ENCODE measurements at regions not wholly inside any gene's neighbourhood (a gene's known extent, or its start where the extent isn't known, plus 50 kb on each side); places are given as distances from the start of the nearest gene placed in this dataset.

DNA sequence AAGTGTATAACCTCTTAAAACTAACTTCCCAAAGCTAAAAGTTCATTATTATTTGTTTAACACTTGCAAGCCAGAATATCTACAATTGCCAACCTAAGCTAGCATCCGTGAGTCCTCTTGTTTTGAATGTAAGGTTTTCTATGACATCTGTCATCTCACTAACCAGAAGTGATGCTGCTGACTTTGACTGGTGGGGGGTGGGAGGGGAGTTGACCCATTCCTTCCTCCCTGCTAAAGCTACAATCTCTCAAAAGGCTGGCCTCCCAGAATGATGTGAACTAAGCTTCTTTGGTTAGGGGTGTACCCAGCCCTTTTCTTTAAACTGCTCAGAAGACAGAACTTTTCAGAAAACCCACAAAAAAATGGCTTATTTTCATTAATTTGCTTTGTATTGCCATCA is 280.6 kb downstream of the ZEB2 start:
- Histone ChIP-seq H3K27ac (ENCODE audit: low read length) (no peak overlapping the region), H3K9me3 (ENCODE audit: control insufficient read depth, low read depth, low read length) (no peaks in the 10 kb centered on the region), H3K27me3 (ENCODE audit: control insufficient read depth, insufficient read depth, low read length) (no peaks in the 10 kb centered on the region), H3K9ac (ENCODE audit: low read length) (no peak overlapping the region), H3K4me3 (ENCODE audit: low read length) (no peak overlapping the region), H3K4me1 (ENCODE audit: control insufficient read depth, low read depth, low read length) (peaks cover 33% of the 10 kb centered on the region), H3K36me3 (ENCODE audit: control insufficient read depth, low read depth, low read length) (no peaks in the 10 kb centered on the region)

DNA sequence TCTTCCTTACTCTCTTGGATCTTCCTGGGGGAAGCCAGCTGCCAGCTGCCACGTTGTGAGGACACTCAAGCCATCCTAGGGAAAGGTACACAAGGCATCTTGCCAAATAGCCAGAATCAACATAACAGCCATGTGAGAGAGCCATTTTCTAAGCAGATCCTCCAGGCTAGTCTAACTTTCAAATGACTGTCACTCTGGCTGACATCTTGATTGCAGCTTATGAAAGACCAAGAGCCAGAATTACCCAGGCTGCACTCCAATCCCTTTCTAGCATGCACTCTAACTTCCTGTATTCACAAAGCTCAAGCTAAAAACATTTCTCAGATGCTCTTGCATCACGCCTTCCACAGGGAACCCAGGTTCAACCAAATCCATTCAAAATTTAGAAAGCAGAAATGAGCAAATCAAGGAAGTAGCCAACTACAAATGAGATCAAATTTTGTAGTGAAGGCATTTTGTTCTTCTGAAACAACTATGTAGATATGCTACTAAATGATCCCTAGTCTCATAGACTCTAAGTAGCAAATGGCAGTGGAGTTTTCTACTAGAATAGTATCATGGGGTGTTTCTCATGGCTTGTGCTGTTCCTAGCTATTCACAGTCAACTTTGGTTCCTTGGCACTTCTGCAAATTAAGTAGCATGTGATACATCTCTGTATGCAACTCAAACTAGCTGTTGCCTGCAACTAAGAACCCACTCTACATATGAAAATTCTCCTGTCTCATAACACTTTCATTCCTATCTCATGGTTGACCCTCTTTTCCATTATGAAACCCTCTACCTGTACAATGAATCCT is 281.9 kb downstream of the ZEB2 start:
- Histone ChIP-seq H3K4me1 (ENCODE audit: control insufficient read depth, low read depth, low read length) (peaks cover 36% of the 10 kb centered on the region), H3K27me3 (ENCODE audit: control insufficient read depth, insufficient read depth, low read length) (no peaks in the 10 kb centered on the region), H3K27ac (ENCODE audit: low read length) (no peak overlapping the region), H3K4me3 (ENCODE audit: low read length) (no peak overlapping the region), H3K9ac (ENCODE audit: low read length) (no peak overlapping the region), H3K36me3 (ENCODE audit: control insufficient read depth, low read depth, low read length) (no peaks in the 10 kb centered on the region), H3K9me3 (ENCODE audit: control insufficient read depth, low read depth, low read length) (no peaks in the 10 kb centered on the region)

DNA sequence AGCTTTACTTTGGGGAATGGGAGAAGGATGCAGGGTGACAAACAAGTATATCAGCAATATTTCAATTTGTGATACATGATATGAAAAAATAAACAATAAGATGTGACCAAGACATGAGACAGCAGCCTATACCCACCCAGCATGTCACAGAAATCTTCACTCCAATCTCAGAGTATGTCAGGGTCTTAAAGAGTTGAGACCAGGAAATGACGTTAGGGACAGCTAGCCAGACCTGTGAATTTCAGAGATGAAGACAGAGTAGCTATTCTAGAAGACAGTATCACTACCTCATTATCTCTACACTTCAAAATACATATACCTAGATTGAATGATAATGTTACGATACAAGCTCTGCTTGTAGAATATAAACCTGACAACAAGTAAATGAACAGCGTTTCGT is 282.8 kb downstream of the ZEB2 start:
- Histone ChIP-seq H3K27ac (ENCODE audit: low read length) (no peak overlapping the region), H3K4me1 (ENCODE audit: control insufficient read depth, low read depth, low read length) (peaks cover 36% of the 10 kb centered on the region), H3K27me3 (ENCODE audit: control insufficient read depth, insufficient read depth, low read length) (no peaks in the 10 kb centered on the region)

DNA sequence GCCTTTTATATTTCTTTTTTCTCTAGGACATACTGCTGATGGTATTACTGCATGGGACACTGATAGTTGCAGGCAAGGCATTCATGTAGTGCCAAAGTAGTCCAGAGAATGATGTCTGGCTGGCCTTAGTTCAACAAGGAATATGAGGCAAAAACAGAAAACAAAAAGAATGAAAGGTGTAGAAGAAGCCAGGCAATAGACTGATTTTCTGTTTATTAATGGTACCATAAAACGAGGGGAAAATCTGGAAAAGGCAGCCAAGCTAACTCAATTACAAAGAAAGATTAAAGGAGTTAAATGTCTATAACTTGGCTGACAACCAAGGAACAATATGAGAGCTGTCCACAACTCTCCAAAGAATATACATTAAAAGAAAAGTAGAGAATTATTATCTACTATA is 284.9 kb downstream of the ZEB2 start:
- Histone ChIP-seq H3K9me3 (ENCODE audit: control insufficient read depth, low read depth, low read length) (no peaks in the 10 kb centered on the region), H3K27ac (ENCODE audit: low read length) (no peak overlapping the region), H3K9ac (ENCODE audit: low read length) (no peak overlapping the region), H3K4me1 (ENCODE audit: control insufficient read depth, low read depth, low read length) (peaks cover 39% of the 10 kb centered on the region), H3K36me3 (ENCODE audit: control insufficient read depth, low read depth, low read length) (no peaks in the 10 kb centered on the region), H3K27me3 (ENCODE audit: control insufficient read depth, insufficient read depth, low read length) (no peaks in the 10 kb centered on the region), H3K4me3 (ENCODE audit: low read length) (no peak overlapping the region)

More for the DNA sequence above, 282.8 kb downstream of the ZEB2 start:
- no peak overlapping the region for H3K4me3 ChIP-seq (ENCODE audit: low read length)
- no peak overlapping the region for H3K9ac ChIP-seq (ENCODE audit: low read length)
- H3K9me3 ChIP-seq (ENCODE audit: control insufficient read depth, low read depth, low read length) = no peaks in the 10 kb centered on the region
- H3K36me3 ChIP-seq (ENCODE audit: control insufficient read depth, low read depth, low read length) = no peaks in the 10 kb centered on the region

DNA sequence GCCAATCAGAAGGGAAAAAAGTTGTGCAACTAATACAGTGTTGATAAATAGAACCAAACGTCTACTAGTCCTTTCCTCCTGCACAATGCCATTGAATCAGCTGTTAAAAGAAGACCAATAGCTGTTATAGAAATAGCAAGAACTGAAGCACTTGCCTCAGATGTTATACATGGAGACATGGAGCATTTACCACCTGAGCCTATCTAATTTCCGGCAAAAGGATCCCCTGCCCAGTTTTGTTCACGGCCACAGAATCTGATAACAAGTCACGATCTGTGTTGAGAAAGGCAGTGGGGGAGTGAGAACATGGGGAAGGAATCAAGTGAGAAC is 285.4 kb downstream of the ZEB2 start:
- Histone ChIP-seq H3K4me3 (ENCODE audit: low read length) (no peak overlapping the region), H3K4me1 (ENCODE audit: control insufficient read depth, low read depth, low read length) (peaks cover 37% of the 10 kb centered on the region)

DNA sequence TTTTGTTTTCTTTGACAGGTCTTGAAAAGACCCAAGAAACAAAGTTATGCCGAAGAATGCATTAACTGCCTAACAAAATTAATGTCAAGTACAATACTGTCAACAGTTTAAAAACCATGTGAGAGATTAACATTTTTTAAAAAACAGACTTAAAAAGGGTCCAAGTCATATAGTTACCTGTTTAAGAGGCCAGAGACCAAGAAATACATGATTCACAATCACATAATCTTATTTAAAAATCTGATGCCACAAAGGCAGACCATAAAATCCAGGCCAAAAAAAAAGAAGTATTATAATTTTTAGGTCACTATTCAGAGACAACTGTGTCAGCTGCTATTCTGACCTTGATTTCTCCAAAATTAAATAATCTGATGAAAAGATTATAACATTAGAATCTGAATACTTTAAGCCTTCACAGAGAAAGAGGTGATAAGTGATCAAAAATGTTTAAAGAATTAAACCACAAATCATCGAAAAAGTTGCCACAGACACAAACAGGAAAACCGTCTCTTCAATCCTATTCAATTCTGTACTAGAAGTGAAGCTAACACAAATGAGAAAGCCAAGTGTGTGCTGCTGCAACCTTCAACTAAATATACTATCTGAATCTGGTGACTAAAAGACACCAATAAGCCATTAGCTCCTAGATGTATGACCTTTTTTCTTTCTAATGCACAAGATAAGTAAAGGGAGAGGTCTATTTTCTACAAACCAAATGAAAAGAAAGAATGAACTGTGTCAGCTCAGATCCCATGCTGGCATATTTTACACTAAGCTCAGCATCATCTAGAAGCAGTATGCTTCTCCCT is 286.0 kb downstream of the ZEB2 start:
- no peaks in the 10 kb centered on the region for H3K36me3 ChIP-seq (ENCODE audit: control insufficient read depth, low read depth, low read length)
- no peak overlapping the region for H3K9ac ChIP-seq (ENCODE audit: low read length)
- no peak overlapping the region for H3K27ac ChIP-seq (ENCODE audit: low read length)
- no peaks in the 10 kb centered on the region for H3K9me3 ChIP-seq (ENCODE audit: control insufficient read depth, low read depth, low read length)
- peaks cover 32% of the 10 kb centered on the region for H3K4me1 ChIP-seq (ENCODE audit: control insufficient read depth, low read depth, low read length)
- H3K27me3 ChIP-seq (ENCODE audit: control insufficient read depth, insufficient read depth, low read length) = no peaks in the 10 kb centered on the region
- H3K4me3 ChIP-seq (ENCODE audit: low read length) = no peak overlapping the region

More for the DNA sequence above, 285.4 kb downstream of the ZEB2 start:
- H3K36me3 ChIP-seq (ENCODE audit: control insufficient read depth, low read depth, low read length) = no peaks in the 10 kb centered on the region
- no peaks in the 10 kb centered on the region for H3K9me3 ChIP-seq (ENCODE audit: control insufficient read depth, low read depth, low read length)
- no peak overlapping the region for H3K27ac ChIP-seq (ENCODE audit: low read length)
- H3K9ac ChIP-seq (ENCODE audit: low read length) = no peak overlapping the region
- H3K27me3 ChIP-seq (ENCODE audit: control insufficient read depth, insufficient read depth, low read length) = no peaks in the 10 kb centered on the region

DNA sequence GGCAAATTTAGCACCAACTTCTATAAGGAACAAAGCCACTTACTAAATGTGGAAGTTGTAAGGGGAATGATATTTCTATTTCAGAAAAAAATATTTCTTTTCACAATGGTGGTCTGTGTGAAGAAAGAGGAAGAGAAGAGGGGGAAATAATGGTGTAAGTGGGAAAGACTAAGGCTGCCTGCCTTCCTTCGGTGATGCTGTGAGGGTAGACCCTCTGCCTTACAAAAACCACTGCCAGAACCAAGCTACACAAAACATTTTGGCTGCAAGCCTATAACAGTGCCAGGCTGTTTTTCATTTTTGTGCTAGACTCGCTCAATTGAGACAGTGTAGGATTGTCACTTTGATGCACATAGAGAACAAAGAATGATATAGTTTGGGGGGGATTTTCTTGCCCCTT is 286.6 kb downstream of the ZEB2 start:
- Histone ChIP-seq H3K4me3 (ENCODE audit: low read length) (no peak overlapping the region), H3K9ac (ENCODE audit: low read length) (no peak overlapping the region), H3K27ac (ENCODE audit: low read length) (no peak overlapping the region), H3K9me3 (ENCODE audit: control insufficient read depth, low read depth, low read length) (no peaks in the 10 kb centered on the region), H3K4me1 (ENCODE audit: control insufficient read depth, low read depth, low read length) (peaks cover 32% of the 10 kb centered on the region), H3K36me3 (ENCODE audit: control insufficient read depth, low read depth, low read length) (no peaks in the 10 kb centered on the region), H3K27me3 (ENCODE audit: control insufficient read depth, insufficient read depth, low read length) (no peaks in the 10 kb centered on the region)

DNA sequence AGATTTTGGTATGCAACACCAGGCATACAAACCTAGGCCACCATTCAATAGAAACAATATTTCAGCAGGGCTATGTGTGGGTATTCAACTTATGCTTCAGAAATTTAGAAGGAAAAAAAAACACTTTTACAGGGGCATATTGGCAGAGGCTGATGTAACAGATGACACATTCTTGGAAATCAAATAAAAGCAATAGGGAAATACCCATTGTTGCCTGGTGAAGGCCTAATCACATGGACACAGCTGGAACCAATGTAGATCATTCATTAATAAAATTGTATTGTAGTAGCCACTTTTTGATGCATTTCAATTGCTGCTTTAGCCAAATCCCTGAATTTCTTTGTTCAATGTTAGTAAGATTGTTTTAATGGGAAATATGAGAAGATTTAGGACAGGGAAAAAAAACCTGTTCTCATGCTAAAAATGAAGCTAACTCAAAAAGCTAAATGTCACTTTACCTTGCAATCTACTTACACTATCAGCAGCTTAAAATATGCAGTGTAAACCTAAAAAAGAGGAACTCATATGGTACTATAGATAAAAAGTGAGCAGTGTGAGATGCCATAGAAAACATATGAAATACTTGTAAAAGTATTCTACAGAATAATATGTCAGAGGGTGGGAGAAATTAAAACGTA is 289.4 kb downstream of the ZEB2 start:
- Histone ChIP-seq H3K27ac (ENCODE audit: low read length) (no peak overlapping the region), H3K4me3 (ENCODE audit: low read length) (no peak overlapping the region), H3K36me3 (ENCODE audit: control insufficient read depth, low read depth, low read length) (no peaks in the 10 kb centered on the region), H3K9ac (ENCODE audit: low read length) (no peak overlapping the region), H3K27me3 (ENCODE audit: control insufficient read depth, insufficient read depth, low read length) (no peaks in the 10 kb centered on the region), H3K9me3 (ENCODE audit: control insufficient read depth, low read depth, low read length) (no peaks in the 10 kb centered on the region), H3K4me1 (ENCODE audit: control insufficient read depth, low read depth, low read length) (peaks cover 35% of the 10 kb centered on the region)

DNA sequence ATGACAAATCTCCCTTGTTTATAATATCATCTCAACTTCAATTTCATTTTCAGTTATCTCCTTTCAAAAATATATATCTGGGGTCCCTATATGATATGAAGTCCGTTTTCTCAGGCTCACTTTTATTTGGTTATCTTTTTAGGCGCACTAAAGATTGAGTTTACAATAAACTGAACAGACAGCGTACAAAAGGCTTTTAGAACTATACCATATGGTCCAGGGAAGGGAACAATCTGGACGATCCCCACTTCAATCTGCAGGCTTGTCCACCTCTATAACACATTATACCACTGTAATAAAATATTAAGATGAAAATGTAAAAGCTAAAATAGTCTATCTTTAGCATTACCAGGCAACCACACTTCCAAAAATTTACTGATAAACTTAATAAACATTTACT is 289.9 kb downstream of the ZEB2 start:
- Histone ChIP-seq H3K9me3 (ENCODE audit: control insufficient read depth, low read depth, low read length) (no peaks in the 10 kb centered on the region), H3K36me3 (ENCODE audit: control insufficient read depth, low read depth, low read length) (no peaks in the 10 kb centered on the region), H3K4me3 (ENCODE audit: low read length) (no peak overlapping the region), H3K27ac (ENCODE audit: low read length) (no peak overlapping the region), H3K4me1 (ENCODE audit: control insufficient read depth, low read depth, low read length) (peaks cover 34% of the 10 kb centered on the region), H3K9ac (ENCODE audit: low read length) (no peak overlapping the region), H3K27me3 (ENCODE audit: control insufficient read depth, insufficient read depth, low read length) (no peaks in the 10 kb centered on the region)

DNA sequence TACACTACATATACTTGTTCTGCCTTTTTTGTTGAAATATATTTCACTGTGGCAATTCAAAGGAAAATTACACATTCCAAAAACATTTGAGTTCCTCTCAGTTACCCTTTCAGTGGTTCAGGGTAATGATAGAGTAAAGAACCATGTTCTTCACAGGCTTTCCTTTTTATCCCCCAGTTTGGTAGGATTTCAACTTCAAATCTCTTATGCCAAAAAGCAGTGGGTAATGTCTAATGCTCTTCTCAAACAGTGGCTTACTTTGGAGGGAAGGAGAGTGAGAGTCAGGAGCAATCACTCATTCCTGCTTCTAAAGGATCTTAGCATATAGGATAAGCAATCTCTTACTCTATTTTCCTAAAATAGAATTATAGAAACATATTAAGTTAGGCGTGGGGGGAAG is 290.6 kb downstream of the ZEB2 start:
- H3K4me1 ChIP-seq (ENCODE audit: control insufficient read depth, low read depth, low read length) = peaks cover 27% of the 10 kb centered on the region
- H3K36me3 ChIP-seq (ENCODE audit: control insufficient read depth, low read depth, low read length) = no peaks in the 10 kb centered on the region
- H3K9ac ChIP-seq (ENCODE audit: low read length) = no peak overlapping the region
- H3K27me3 ChIP-seq (ENCODE audit: control insufficient read depth, insufficient read depth, low read length) = no peaks in the 10 kb centered on the region
- H3K9me3 ChIP-seq (ENCODE audit: control insufficient read depth, low read depth, low read length) = no peaks in the 10 kb centered on the region
- H3K4me3 ChIP-seq (ENCODE audit: low read length) = no peak overlapping the region
- no peak overlapping the region for H3K27ac ChIP-seq (ENCODE audit: low read length)

DNA sequence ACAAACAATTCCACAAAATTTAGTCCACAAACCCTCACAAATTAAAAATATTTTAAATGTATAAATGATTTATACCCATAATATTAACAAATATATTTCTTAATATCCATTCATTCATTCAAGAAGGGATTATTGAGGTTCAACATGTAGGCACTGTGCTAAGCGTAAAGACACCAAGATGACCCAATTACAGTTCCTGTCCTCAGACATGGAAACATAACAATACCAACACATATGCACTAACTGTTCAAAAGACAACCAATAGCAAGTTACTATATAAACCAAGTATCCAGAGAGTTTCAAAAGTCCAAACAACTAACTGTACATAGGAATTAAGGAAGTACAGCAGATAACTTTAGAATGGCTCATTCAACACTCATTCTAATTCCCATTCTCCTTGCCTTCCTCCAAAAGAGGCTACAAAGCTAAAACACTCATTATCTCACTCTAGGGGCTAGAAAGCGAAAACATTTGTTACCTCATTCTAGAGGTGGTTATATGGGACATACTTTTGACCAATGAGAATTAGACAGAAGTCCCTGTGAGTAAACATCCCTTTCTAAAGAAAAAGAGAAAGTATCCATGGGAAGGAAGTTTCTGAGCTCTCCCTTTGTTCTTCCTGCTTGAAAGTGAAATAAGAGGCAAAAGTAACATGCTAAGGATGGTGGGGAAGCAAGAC is 292.4 kb downstream of the ZEB2 start:
- no peak overlapping the region for H3K9ac ChIP-seq (ENCODE audit: low read length)
- peaks cover 20% of the 10 kb centered on the region for H3K4me1 ChIP-seq (ENCODE audit: control insufficient read depth, low read depth, low read length)
- no peaks in the 10 kb centered on the region for H3K36me3 ChIP-seq (ENCODE audit: control insufficient read depth, low read depth, low read length)
- no peak overlapping the region for H3K27ac ChIP-seq (ENCODE audit: low read length)
- no peaks in the 10 kb centered on the region for H3K9me3 ChIP-seq (ENCODE audit: control insufficient read depth, low read depth, low read length)
- no peak overlapping the region for H3K4me3 ChIP-seq (ENCODE audit: low read length)
- H3K27me3 ChIP-seq (ENCODE audit: control insufficient read depth, insufficient read depth, low read length) = no peaks in the 10 kb centered on the region

Data from iPS-18a (cell line).